H7 (cell line): ENCODE measurements at regions not wholly inside any gene's neighbourhood (a gene's known extent, or its start where the extent isn't known, plus 50 kb on each side); places are given as distances from the start of the nearest gene placed in this dataset.

Experiments
- DNase-seq: peaks from one replicate; pipeline ENCODE4 v3.0.0; 2012
- H3K27me3 ChIP-seq: 2 replicates; pipeline ENCODE4 v1.6.0; 2011; ENCODE audit warnings: mild to moderate bottlenecking, low read length; ENCODE audit not compliant: control insufficient read depth, insufficient read depth
- H3K36me3 ChIP-seq: replicated peaks from 2 replicates; pipeline ENCODE4 v1.5.1; 2011; ENCODE audit warnings: low read length; ENCODE audit not compliant: control insufficient read depth, insufficient read depth
- H3K4me3 ChIP-seq: 2 replicates; pipeline ENCODE4 v1.5.1; 2011; ENCODE audit warnings: low read depth, mild to moderate bottlenecking, control low read depth, low read length, moderate library complexity; ENCODE audit not compliant: insufficient read depth

GRCh38 chr5:4547547-4547946, 592.6 kb upstream of the ADAMTS16 start:
- DNase-seq: no peak
- H3K4me3 ChIP-seq: no peak overlapping the region
- H3K27me3 ChIP-seq: no peaks in the 10 kb centered on the region
- H3K36me3 ChIP-seq: no peaks in the 10 kb centered on the region

GRCh38 chr5:4548341-4548740, 591.8 kb upstream of the ADAMTS16 start:
- no peak overlapping the region for H3K4me3 ChIP-seq
- no peaks in the 10 kb centered on the region for H3K36me3 ChIP-seq
- DNase-seq: no peak
- no peaks in the 10 kb centered on the region for H3K27me3 ChIP-seq

GRCh38 chr5:4549351-4549750, 590.8 kb upstream of the ADAMTS16 start:
- Histone ChIP-seq H3K27me3 (no peaks in the 10 kb centered on the region), H3K36me3 (no peaks in the 10 kb centered on the region), H3K4me3 (no peak overlapping the region)
- DNase-seq: no peak

- H3K36me3 ChIP-seq: no peaks in the 10 kb centered on the region
- H3K27me3 ChIP-seq: no peaks in the 10 kb centered on the region
- no peak overlapping the region for H3K4me3 ChIP-seq
- no peak for DNase-seq
These were observed 589.1 kb upstream of the ADAMTS16 start for GRCh38 chr5:4551034-4551433.

- Histone ChIP-seq H3K4me3 (no peak overlapping the region), H3K36me3 (no peaks in the 10 kb centered on the region), H3K27me3 (no peaks in the 10 kb centered on the region)
- DNase-seq: no peak
These were observed 587.0 kb upstream of the ADAMTS16 start for GRCh38 chr5:4553130-4553529.

- Histone ChIP-seq H3K27me3 (no peaks in the 10 kb centered on the region), H3K4me3 (no peak overlapping the region), H3K36me3 (no peaks in the 10 kb centered on the region)
- no peak for DNase-seq
These were observed 586.2 kb upstream of the ADAMTS16 start for GRCh38 chr5:4553978-4554377.

GRCh38 chr5:4555725-4556285, 584.3 kb upstream of the ADAMTS16 start:
- H3K4me3 ChIP-seq: no peak overlapping the region
- H3K27me3 ChIP-seq: no peaks in the 10 kb centered on the region
- no peaks in the 10 kb centered on the region for H3K36me3 ChIP-seq
- DNase-seq: no peak

GRCh38 chr5:4561403-4561802, 578.7 kb upstream of the ADAMTS16 start:
- DNase-seq: no peak
- no peaks in the 10 kb centered on the region for H3K36me3 ChIP-seq
- no peaks in the 10 kb centered on the region for H3K27me3 ChIP-seq
- H3K4me3 ChIP-seq: no peak overlapping the region

- H3K36me3 ChIP-seq: no peaks in the 10 kb centered on the region
- peak; percentile 54 for DNase-seq
- no peaks in the 10 kb centered on the region for H3K27me3 ChIP-seq
- no peak overlapping the region for H3K4me3 ChIP-seq
These were observed 576.7 kb upstream of the ADAMTS16 start for GRCh38 chr5:4563400-4563799.

GRCh38 chr5:4570047-4570995, 569.8 kb upstream of the ADAMTS16 start:
- Histone ChIP-seq H3K36me3 (no peaks in the 10 kb centered on the region), H3K27me3 (no peaks in the 10 kb centered on the region), H3K4me3 (no peak overlapping the region)
- DNase-seq: no peak

GRCh38 chr5:4571248-4571948, 568.7 kb upstream of the ADAMTS16 start:
- no peak overlapping the region for H3K4me3 ChIP-seq
- H3K27me3 ChIP-seq: no peaks in the 10 kb centered on the region
- DNase-seq: peak; percentile 14
- H3K36me3 ChIP-seq: no peaks in the 10 kb centered on the region

- H3K36me3 ChIP-seq: no peaks in the 10 kb centered on the region
- no peak overlapping the region for H3K4me3 ChIP-seq
- DNase-seq: no peak
- H3K27me3 ChIP-seq: no peaks in the 10 kb centered on the region
These were observed 567.6 kb upstream of the ADAMTS16 start for GRCh38 chr5:4572311-4573100.

GRCh38 chr5:4575608-4576007, 564.5 kb upstream of the ADAMTS16 start:
- DNase-seq: no peak
- no peak overlapping the region for H3K4me3 ChIP-seq
- H3K36me3 ChIP-seq: no peaks in the 10 kb centered on the region
- H3K27me3 ChIP-seq: no peaks in the 10 kb centered on the region

GRCh38 chr5:4576161-4576748, 563.9 kb upstream of the ADAMTS16 start:
- DNase-seq: no peak
- H3K36me3 ChIP-seq: no peaks in the 10 kb centered on the region
- H3K4me3 ChIP-seq: no peak overlapping the region
- no peaks in the 10 kb centered on the region for H3K27me3 ChIP-seq
